Spleen (tissue), 7 donors: ENCODE measurements at regions not wholly inside any gene's neighbourhood (a gene's known extent, or its start where the extent isn't known, plus 50 kb on each side); places are given as distances from the start of the nearest gene placed in this dataset.

Source experiments
- POLR2AphosphoS5 ChIP-seq, 3 donors: sonication (generic); formaldehyde crosslinking; IDR thresholded peaks; one replicate each; pipeline ENCODE4 v1.5.1; 2017; ENCODE audit warnings: antibody characterized with exemption in 3 of 3
- TF ChIP-seq, protein P1 (sequence below), 11 experiments: fragments of 200-600 bp in 7 of 11; fragments of 450-650 bp in 4 of 11; sonication (generic) in 4 of 11; IDR thresholded peaks in 8 of 11; conservative IDR thresholded peaks in 3 of 11; 1 replicate in 7 of 11; 2 replicates in 4 of 11; pipeline versions ENCODE4 v1.4.0 to v1.8.0; 2016 to 2021; ENCODE audit warnings: antibody characterized with exemption in 11 of 11, inconsistent platforms in 4 of 11, mild to moderate bottlenecking in 1 of 11
- donor health status: DM: no; HTN: no; CAD: no; lungs with moderate emphysema.
- donor health status: DM: no; HTN: no; CAD: no.
- donor health status: DM: no; HTN: no; CAD: no.

DNA sequence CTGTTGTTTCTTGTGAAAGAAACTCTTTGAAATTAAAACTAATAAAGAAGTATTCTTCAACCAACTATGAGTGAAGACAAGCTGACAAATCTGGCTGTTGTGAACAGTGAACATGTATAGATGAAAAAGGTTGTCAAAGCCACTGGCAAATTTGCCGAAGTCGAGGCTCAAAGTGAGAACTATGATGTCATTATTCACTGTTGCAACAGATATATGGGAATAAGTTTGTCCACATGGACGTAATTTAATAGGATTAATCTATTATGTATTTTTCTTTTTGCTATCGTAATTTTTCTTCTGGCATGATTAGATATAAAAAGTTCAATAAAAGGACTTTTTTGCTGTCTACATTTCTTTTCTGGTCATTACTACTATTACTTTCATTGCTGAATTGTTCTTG, 223.2 kb upstream of the ZNF507 start:
- TF ChIP-seq, protein P1, sequence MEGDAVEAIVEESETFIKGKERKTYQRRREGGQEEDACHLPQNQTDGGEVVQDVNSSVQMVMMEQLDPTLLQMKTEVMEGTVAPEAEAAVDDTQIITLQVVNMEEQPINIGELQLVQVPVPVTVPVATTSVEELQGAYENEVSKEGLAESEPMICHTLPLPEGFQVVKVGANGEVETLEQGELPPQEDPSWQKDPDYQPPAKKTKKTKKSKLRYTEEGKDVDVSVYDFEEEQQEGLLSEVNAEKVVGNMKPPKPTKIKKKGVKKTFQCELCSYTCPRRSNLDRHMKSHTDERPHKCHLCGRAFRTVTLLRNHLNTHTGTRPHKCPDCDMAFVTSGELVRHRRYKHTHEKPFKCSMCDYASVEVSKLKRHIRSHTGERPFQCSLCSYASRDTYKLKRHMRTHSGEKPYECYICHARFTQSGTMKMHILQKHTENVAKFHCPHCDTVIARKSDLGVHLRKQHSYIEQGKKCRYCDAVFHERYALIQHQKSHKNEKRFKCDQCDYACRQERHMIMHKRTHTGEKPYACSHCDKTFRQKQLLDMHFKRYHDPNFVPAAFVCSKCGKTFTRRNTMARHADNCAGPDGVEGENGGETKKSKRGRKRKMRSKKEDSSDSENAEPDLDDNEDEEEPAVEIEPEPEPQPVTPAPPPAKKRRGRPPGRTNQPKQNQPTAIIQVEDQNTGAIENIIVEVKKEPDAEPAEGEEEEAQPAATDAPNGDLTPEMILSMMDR (IDR thresholded peaks at IDR 0.05 in 8 of 11, conservative IDR thresholded peaks at IDR 0.05 in 3 of 11) = no peak
- TF ChIP-seq POLR2AphosphoS5 (IDR thresholded peaks at IDR 0.05) = no peak
